Erythroblast (primary cell): ENCODE measurements at regions not wholly inside any gene's neighbourhood (a gene's known extent, or its start where the extent isn't known, plus 50 kb on each side); places are given as distances from the start of the nearest gene placed in this dataset.
A peak's percentile ranks its signal among the peaks of the same experiment; 100 is the strongest.

ENCODE experiments used
- DNase-seq, 2 experiments: peaks; one replicate each; lab custom pipeline; 2025; lab: John Stamatoyannopoulos, UW
- GATA1 ChIP-seq: IDR thresholded peaks from 2 replicates; pipeline ENCODE4 v1.6.1; 2011; ENCODE audit warnings: low read depth, mild to moderate bottlenecking, control low read depth, low read length, moderate library complexity
- POLR2A ChIP-seq: IDR thresholded peaks from 2 replicates; pipeline ENCODE4 v1.6.1; 2011; ENCODE audit warnings: mild to moderate bottlenecking, low read length

GRCh38 chr7:33743594-33743993 is 161.7 kb upstream of the BMPER start:
- TF ChIP-seq POLR2A (no peak), GATA1 (no peak)
- DNase-seq = no peak

GRCh38 chr7:33744293-33745075 is 160.9 kb upstream of the BMPER start:
- TF ChIP-seq POLR2A = no peak
- TF ChIP-seq GATA1 = no peak

GRCh38 chr7:33745934-33746333 is 159.4 kb upstream of the BMPER start:
- no peak for DNase-seq
- TF ChIP-seq GATA1 (no peak), POLR2A (no peak)

More at GRCh38 chr7:33744293-33745075, 160.9 kb upstream of the BMPER start:
- peak; percentile 40 to 56 for DNase-seq

GRCh38 chr7:33748793-33749192 is 156.5 kb upstream of the BMPER start:
- DNase-seq = no peak
- no peak for TF ChIP-seq GATA1
- TF ChIP-seq POLR2A = no peak

- DNase-seq = no peak
- TF ChIP-seq POLR2A = no peak
Observed at GRCh38 chr7:33750177-33750576, 155.2 kb upstream of the BMPER start.

- no peak for DNase-seq
- TF ChIP-seq POLR2A (no peak), GATA1 (no peak)
Observed at GRCh38 chr7:33751443-33751842, 153.9 kb upstream of the BMPER start.

GRCh38 chr7:33753881-33754525 is 151.3 kb upstream of the BMPER start:
- no peak for TF ChIP-seq GATA1
- no peak for TF ChIP-seq POLR2A

GRCh38 chr7:33754933-33755928 is 150.1 kb upstream of the BMPER start:
- no peak for DNase-seq
- TF ChIP-seq GATA1 (no peak), POLR2A (no peak)

More at GRCh38 chr7:33753881-33754525, 151.3 kb upstream of the BMPER start:
- DNase-seq = no peak

- TF ChIP-seq GATA1 (no peak), POLR2A (no peak)
- no peak for DNase-seq
Observed at GRCh38 chr7:33757050-33757449, 148.3 kb upstream of the BMPER start.

GRCh38 chr7:33757563-33758165 is 147.7 kb upstream of the BMPER start:
- DNase-seq = peak; percentile 18 to 57

GRCh38 chr7:33760146-33760545 is 145.2 kb upstream of the BMPER start:
- no peak for DNase-seq
- no peak for TF ChIP-seq GATA1
- TF ChIP-seq POLR2A = no peak

More at GRCh38 chr7:33757563-33758165, 147.7 kb upstream of the BMPER start:
- TF ChIP-seq POLR2A (no peak), GATA1 (no peak)

GRCh38 chr7:33760834-33761233 is 144.5 kb upstream of the BMPER start:
- no peak for DNase-seq
- TF ChIP-seq POLR2A = no peak
- TF ChIP-seq GATA1 = no peak

- DNase-seq = no peak
- TF ChIP-seq POLR2A = no peak
- no peak for TF ChIP-seq GATA1
Observed at GRCh38 chr7:33761449-33762080, 143.8 kb upstream of the BMPER start.
